Cardiac fibroblast (primary cell): ENCODE measurements at regions not wholly inside any gene's neighbourhood (a gene's known extent, or its start where the extent isn't known, plus 50 kb on each side); places are given as distances from the start of the nearest gene placed in this dataset.

Experiments
- DNase-seq, 2 donors: peaks; one replicate each; pipeline versions ENCODE4 v3.0.0 to v3.0.0-alpha.2; 2010; ENCODE audit warnings: low read depth in 2 of 2
- H3K4me3 ChIP-seq, 2 donors: replicated peaks in 1 of 2; 1 replicate in 1 of 2; 2 replicates in 1 of 2; pipeline ENCODE4 v1.5.1; 2011; ENCODE audit warnings: low read depth in 2 of 2, low read length in 2 of 2, mild to moderate bottlenecking in 2 of 2, moderate library complexity in 1 of 2
- TF ChIP-seq, protein P1 (sequence below): IDR thresholded peaks from one replicate; pipeline ENCODE4 v1.5.1; 2011; ENCODE audit warnings: low read depth, mild to moderate bottlenecking, low read length, inconsistent platforms

DNA sequence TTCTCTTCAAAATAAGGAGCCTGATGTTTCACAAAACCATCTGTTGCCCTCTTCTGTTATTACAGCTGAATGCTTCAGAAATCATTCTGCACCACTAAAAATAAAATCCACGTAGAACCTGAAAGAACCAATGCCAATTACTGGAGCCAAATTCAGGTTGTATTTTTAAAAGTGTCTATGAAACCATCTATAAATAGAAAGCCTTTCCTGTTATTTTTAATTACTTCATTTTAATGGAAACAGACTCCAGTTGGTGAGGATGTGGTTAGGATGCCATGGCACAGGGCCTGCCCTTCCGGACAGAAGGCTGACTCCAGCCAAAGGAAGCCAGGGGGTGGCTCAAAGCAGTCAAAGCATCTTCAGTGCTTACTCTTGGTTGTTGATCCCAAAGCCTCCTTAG is 119.8 kb downstream of the TENT4A start:
- TF ChIP-seq, protein P1, sequence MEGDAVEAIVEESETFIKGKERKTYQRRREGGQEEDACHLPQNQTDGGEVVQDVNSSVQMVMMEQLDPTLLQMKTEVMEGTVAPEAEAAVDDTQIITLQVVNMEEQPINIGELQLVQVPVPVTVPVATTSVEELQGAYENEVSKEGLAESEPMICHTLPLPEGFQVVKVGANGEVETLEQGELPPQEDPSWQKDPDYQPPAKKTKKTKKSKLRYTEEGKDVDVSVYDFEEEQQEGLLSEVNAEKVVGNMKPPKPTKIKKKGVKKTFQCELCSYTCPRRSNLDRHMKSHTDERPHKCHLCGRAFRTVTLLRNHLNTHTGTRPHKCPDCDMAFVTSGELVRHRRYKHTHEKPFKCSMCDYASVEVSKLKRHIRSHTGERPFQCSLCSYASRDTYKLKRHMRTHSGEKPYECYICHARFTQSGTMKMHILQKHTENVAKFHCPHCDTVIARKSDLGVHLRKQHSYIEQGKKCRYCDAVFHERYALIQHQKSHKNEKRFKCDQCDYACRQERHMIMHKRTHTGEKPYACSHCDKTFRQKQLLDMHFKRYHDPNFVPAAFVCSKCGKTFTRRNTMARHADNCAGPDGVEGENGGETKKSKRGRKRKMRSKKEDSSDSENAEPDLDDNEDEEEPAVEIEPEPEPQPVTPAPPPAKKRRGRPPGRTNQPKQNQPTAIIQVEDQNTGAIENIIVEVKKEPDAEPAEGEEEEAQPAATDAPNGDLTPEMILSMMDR, result no peak
- H3K4me3 ChIP-seq, result no peak overlapping the region
- DNase-seq, result no peak

DNA sequence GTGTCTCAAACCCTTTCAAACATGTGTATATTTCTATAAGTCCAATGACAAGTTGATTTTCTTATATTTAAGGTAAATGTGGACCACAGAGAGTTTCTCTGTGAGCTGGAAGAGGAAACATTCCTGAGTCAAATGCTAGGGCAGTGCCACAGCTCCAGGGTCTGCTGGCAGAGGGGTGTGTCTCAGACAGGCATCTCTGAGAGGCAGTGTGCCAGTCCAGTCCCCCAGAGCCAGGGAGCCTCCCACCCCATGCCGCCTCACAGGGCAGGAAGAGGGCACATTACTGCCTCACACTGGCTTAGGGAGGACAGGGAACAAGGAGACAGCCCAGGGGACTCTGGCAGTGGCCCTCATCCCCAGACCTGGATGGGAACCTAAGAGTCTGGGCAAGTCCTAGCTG is 120.2 kb downstream of the TENT4A start:
- H3K4me3 ChIP-seq, result no peak overlapping the region
- no peak for DNase-seq
- TF ChIP-seq, protein P1, result no peak

DNA sequence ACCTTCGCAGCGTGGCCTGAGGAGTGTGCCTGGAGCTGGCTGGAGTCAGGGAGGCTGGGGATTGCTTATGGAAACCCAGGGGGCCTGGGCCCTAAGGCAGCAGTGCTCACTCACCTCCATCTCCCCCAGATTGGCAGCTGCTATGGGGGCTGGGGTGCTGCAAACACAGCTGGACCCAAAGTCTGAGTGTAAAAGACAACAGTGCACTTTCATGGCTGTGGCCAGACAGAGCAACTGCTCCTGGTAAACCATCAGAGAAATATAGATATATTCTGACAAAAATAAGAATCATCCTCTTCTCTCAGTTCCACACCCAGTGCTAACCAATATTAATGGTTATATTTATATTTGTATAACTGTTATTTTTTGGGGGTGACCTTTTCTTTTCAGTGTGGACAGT is 123.9 kb downstream of the TENT4A start:
- no peak for DNase-seq
- TF ChIP-seq, protein P1, result no peak
- H3K4me3 ChIP-seq, result no peak overlapping the region

DNA sequence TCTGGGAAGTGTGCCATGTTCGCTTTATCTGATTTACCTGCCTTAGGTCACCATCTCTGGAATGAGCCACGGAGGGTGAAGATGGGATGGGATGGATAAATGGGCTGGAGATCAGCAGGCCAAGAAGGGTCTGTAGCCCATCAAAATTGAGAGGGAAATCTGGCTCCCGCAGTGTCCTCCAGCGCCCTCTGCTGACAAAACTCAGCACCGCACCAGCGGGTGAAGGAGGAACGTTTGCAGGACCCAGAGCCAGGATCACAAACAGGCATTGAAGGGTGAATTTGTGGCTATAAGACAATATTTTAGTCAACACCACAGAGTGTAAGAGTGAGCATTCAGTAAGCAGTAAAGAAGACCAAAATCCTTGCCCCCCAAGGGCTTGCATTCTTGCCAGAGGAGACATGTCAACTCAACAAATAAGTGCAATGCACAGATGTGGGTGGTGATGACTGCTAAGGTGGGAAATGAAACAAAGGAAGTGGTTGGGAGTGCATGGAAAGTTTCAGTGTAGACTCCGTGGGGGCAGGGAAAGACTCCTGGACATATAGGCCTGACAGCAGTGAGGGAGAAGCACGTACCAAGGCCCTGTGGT is 124.4 kb downstream of the TENT4A start:
- H3K4me3 ChIP-seq, result no peak overlapping the region
- TF ChIP-seq, protein P1, result peak; percentile 47
- DNase-seq, result peak in 1 of 2 donors; percentile 7

DNA sequence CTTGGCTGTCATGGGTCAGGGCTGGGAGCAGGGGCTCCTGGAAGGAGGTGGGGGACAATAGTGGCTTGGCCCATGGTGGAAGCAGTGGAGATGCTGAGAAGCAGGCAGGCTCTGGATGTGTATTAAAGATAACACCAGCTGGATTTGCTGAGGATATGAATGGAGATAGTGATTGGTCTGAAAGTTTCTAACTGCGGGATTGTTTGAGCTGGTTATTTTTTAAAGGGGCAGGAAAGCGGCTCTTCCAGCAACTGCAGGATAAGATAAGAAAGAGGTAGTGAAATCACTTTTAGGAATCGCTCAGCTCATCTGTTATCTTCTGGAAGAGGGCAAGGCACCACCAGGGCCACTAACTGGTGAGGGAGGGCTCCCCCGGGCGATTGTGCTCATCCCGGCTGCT is 125.5 kb downstream of the TENT4A start:
- TF ChIP-seq, protein P1, result no peak
- no peak for DNase-seq
- no peak overlapping the region for H3K4me3 ChIP-seq

DNA sequence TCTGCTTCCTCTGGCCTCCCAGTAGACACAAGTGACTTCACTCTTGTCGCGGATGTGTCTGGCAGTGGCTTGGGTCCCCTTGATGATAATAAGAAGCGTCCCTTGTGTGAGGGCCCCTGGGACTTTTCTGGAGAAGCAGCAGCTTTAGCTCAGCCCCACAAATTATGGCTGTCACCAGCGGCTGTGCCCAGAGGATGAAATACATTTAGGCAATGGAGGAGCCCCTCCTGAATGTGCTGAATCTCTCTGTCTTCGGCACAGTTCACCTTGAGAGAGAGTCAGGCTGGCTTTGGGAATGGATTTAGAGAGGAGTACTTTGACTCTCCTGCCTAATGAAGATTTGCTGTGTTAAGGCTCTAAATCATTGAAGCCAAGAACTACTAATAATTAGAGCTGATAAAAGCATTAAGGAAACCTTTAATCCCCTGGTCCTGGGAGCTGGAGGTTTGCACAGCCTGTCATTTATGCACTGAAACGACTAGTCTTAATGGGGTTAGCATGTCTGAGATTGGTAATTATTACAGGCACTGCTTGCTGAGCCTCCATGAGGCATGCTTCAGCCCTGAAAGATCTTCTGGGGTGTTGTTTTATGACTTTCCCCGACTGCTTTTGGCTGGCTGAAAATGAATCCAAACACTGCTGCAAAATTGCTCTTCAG is 127.0 kb downstream of the TENT4A start:
- no peak for DNase-seq
- no peak overlapping the region for H3K4me3 ChIP-seq
- TF ChIP-seq, protein P1, result no peak
